IMR-90 (cell line): ENCODE measurements at regions not wholly inside any gene's neighbourhood (a gene's known extent, or its start where the extent isn't known, plus 50 kb on each side); places are given as distances from the start of the nearest gene placed in this dataset.

Source experiments
- CEBPB ChIP-seq: IDR thresholded peaks from 2 replicates; pipeline ENCODE4 v1.6.1; 2012; ENCODE audit warnings: low read depth, low read length, improper control_type of control experiment
- CTCF ChIP-seq: conservative IDR thresholded peaks from 2 replicates; pipeline ENCODE4 v1.5.1; 2012; ENCODE audit warnings: mild to moderate bottlenecking, low read depth, low read length, improper control_type of control experiment
- ELK1 ChIP-seq: fragments of 150-350 bp; IDR thresholded peaks from 2 replicates; pipeline ENCODE4 v1.6.1; 2016; ENCODE audit warnings: low read depth, mild to moderate bottlenecking, low read length, moderate library complexity, borderline replicate concordance
- FOS ChIP-seq: fragments of 150-350 bp; IDR thresholded peaks from 2 replicates; pipeline ENCODE4 v1.6.1; 2016; ENCODE audit warnings: low read depth, low read length
- MAFK ChIP-seq: IDR thresholded peaks from 2 replicates; pipeline ENCODE4 v1.6.1; 2012; ENCODE audit warnings: low read depth, low read length, improper control_type of control experiment
- MAZ ChIP-seq: IDR thresholded peaks from 2 replicates; pipeline ENCODE4 v1.6.1; 2012; ENCODE audit warnings: low read depth, mild to moderate bottlenecking, low read length, improper control_type of control experiment, moderate library complexity, borderline replicate concordance
- MXI1 ChIP-seq: IDR thresholded peaks from 2 replicates; pipeline ENCODE4 v1.6.1; 2012; ENCODE audit warnings: low read depth, mild to moderate bottlenecking, low read length, moderate library complexity, borderline replicate concordance
- POLR2A ChIP-seq: IDR thresholded peaks from 2 replicates; pipeline ENCODE4 v1.6.1; 2012; ENCODE audit warnings: mild to moderate bottlenecking, low read depth, low read length
- RAD21 ChIP-seq: IDR thresholded peaks from 2 replicates; pipeline ENCODE4 v1.6.1; 2012; ENCODE audit warnings: low read length, improper control_type of control experiment
- RCOR1 ChIP-seq: IDR thresholded peaks from 2 replicates; pipeline ENCODE4 v1.6.1; 2012; ENCODE audit warnings: mild to moderate bottlenecking, low read length, improper control_type of control experiment; ENCODE audit not compliant: insufficient replicate concordance
- RFX5 ChIP-seq: IDR thresholded peaks from 2 replicates; pipeline ENCODE4 v1.8.0; 2012; ENCODE audit warnings: low read depth, mild to moderate bottlenecking, low read length, moderate library complexity
- SMC3 ChIP-seq: fragments of 150-350 bp; IDR thresholded peaks from 2 replicates; pipeline ENCODE4 v1.6.1; 2016; ENCODE audit warnings: low read depth, mild to moderate bottlenecking, antibody characterized with exemption, low read length, moderate library complexity
- USF2 ChIP-seq: fragments of 150-350 bp; IDR thresholded peaks from 2 replicates; pipeline ENCODE4 v1.6.1; 2017; ENCODE audit warnings: mild to moderate bottlenecking, antibody characterized with exemption, low read length, low read depth

- TF ChIP-seq POLR2A, result no peak
- no peak for TF ChIP-seq CTCF
- no peak for TF ChIP-seq FOS
- TF ChIP-seq MAFK, result no peak
- TF ChIP-seq RAD21, result no peak
- no peak for TF ChIP-seq RFX5
- no peak for TF ChIP-seq MXI1
- no peak for TF ChIP-seq SMC3
- no peak for TF ChIP-seq CEBPB
- TF ChIP-seq USF2, result no peak
- TF ChIP-seq RCOR1, result no peak
- TF ChIP-seq ELK1, result no peak
- no peak for TF ChIP-seq MAZ
Measured at GRCh38 chr11:29629286-29629685, 387.5 kb downstream of the KCNA4 start.
